Esophagus squamous epithelium (tissue), 5 donors: ENCODE measurements at regions not wholly inside any gene's neighbourhood (a gene's known extent, or its start where the extent isn't known, plus 50 kb on each side); places are given as distances from the start of the nearest gene placed in this dataset.

ENCODE experiments used
- DNase-seq: peaks from one replicate; lab custom pipeline; 2025; lab: John Stamatoyannopoulos, UW
- H3K27ac ChIP-seq, 4 donors: fragments of 200-600 bp; sonication (generic); one replicate each; pipeline ENCODE4 v1.5.1; 2016 to 2019; ENCODE audit warnings: mild to moderate bottlenecking in 1 of 4
- H3K27me3 ChIP-seq, 4 donors: fragments of 200-600 bp; sonication (generic); 1 replicate in 3 of 4; 2 replicates in 1 of 4; pipeline versions ENCODE4 v1.5.1 to v1.6.0; 2017 to 2021; ENCODE audit warnings: antibody characterized with exemption in 1 of 4
- H3K36me3 ChIP-seq, 3 donors: fragments of 200-600 bp; sonication (generic); one replicate each; pipeline ENCODE4 v1.5.1; 2016 to 2019
- H3K4me1 ChIP-seq, 3 donors: fragments of 200-600 bp; sonication (generic); one replicate each; pipeline ENCODE4 v1.5.1; 2017 to 2019
- H3K4me3 ChIP-seq, 4 donors: fragments of 200-600 bp; sonication (generic); 1 replicate in 3 of 4; 2 replicates in 1 of 4; pipeline ENCODE4 v1.5.1; 2016 to 2019; ENCODE audit warnings: mild to moderate bottlenecking in 2 of 4, moderate library complexity in 1 of 4
- H3K9me3 ChIP-seq, 3 donors: fragments of 200-600 bp; sonication (generic); one replicate each; pipeline ENCODE4 v1.5.1; 2016 to 2019
- CTCF ChIP-seq, 6 experiments: fragments of 450-650 bp in 4 of 6; fragments of 200-600 bp in 2 of 6; sonication (generic) in 2 of 6; IDR thresholded peaks; one replicate each; pipeline ENCODE4 v1.5.1; 2016 to 2019; ENCODE audit warnings: antibody characterized with exemption in 6 of 6, mild to moderate bottlenecking in 4 of 6, moderate library complexity in 4 of 6
- POLR2A ChIP-seq, 4 donors: fragments of 450-650 bp; IDR thresholded peaks; one replicate each; pipeline ENCODE4 v1.6.1; 2017; ENCODE audit warnings: antibody characterized with exemption in 4 of 4, mild to moderate bottlenecking in 4 of 4, moderate library complexity in 3 of 4
- WGBS, 2 donors: methylation state at CpG; one replicate each; pipeline ENCODE4 v1.1.5; 2018; 5-methylcytosine and 5-hydroxymethylcytosine counted together
- intact Hi-C: fragments of 100-400 bp; cut with DNase I; formaldehyde crosslinking; loops from one replicate; pipeline ENCODE4 v1.15.0; 2022
- donor health status: DM: yes; HTN: yes; CAD: no.

DNA sequence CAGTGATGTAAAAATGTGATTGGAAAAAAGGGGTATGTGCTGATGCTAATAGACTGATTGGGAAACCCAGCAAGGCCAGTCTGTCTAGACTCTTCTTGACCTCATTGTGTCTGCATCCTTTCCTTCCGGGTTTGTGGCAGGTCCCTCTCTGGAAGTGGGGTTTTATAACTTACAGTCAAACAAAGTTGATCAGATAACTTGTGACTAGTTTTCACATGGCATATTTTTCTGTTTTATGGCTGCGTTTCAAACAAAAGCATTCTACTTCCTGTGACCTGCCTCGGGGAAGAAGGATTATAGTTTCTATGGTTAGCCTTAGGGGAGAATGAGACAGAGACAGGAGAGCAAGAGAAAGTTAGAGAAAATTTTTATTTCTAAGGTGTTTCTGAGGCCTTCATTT lies 188.7 kb upstream of the HNMT start:
- H3K4me1 ChIP-seq = no peaks in the 10 kb centered on the region
- H3K36me3 ChIP-seq = no peaks in the 10 kb centered on the region
- H3K9me3 ChIP-seq = no peaks in the 10 kb centered on the region
- intact Hi-C loops = no loop called here
- no peak for DNase-seq
- 15 to 30% methylated on average over 3 of the region's 3 CpGs for WGBS, 2 donors
- H3K4me3 ChIP-seq = no peak overlapping the region
- H3K27ac ChIP-seq = no peak overlapping the region
- TF ChIP-seq CTCF (IDR thresholded peaks at IDR 0.05) = no peak
- no peak for TF ChIP-seq POLR2A (IDR thresholded peaks at IDR 0.05)
- no peaks in the 10 kb centered on the region for H3K27me3 ChIP-seq

DNA sequence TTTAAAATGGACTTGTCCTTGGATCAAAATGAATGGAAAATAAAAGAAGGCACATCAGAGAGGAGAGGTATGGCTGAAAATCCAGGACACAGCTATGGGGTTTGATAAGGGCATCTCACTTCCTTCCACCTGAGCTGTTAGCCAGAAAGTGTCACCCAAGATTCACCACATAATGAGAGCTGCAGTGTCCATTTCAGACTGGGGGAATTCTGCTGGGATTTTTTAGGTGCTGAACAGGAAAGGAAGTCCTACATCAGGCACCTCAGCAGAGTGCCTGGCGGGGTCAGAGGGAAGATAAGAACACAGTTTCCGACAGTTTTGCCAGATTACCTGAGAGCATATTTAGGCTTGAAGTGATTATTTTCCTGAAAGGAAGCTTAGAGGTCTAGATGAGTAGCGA lies 187.6 kb upstream of the HNMT start:
- Histone ChIP-seq H3K27me3 (no peaks in the 10 kb centered on the region), H3K36me3 (no peaks in the 10 kb centered on the region), H3K9me3 (no peaks in the 10 kb centered on the region), H3K4me1 (no peaks in the 10 kb centered on the region), H3K4me3 (no peak overlapping the region), H3K27ac (no peak overlapping the region)
- no peak for DNase-seq
- TF ChIP-seq POLR2A (IDR thresholded peaks at IDR 0.05) = no peak
- TF ChIP-seq CTCF (IDR thresholded peaks at IDR 0.05) = no peak
- intact Hi-C loops = no loop called here
- WGBS, 2 donors = 61 to 82% methylated on average over 3 of the region's 3 CpGs

GRCh38 chr2:137797641-137798040 lies 166.6 kb upstream of the HNMT start:
- no peak overlapping the region for H3K4me3 ChIP-seq
- DNase-seq = no peak
- H3K4me1 ChIP-seq = no peaks in the 10 kb centered on the region
- TF ChIP-seq POLR2A (IDR thresholded peaks at IDR 0.05) = no peak
- TF ChIP-seq CTCF (IDR thresholded peaks at IDR 0.05) = no peak
- no peaks in the 10 kb centered on the region for H3K27me3 ChIP-seq
- no peak overlapping the region for H3K27ac ChIP-seq
- H3K36me3 ChIP-seq = no peaks in the 10 kb centered on the region
- peaks cover 0 to 5% (median 0%) of the 10 kb centered on the region in 3 donors for H3K9me3 ChIP-seq
- intact Hi-C loops = no loop called here

- no peaks in the 10 kb centered on the region for H3K27me3 ChIP-seq
- H3K36me3 ChIP-seq = no peaks in the 10 kb centered on the region
- H3K9me3 ChIP-seq = peaks cover 0 to 5% (median 0%) of the 10 kb centered on the region in 3 donors
- intact Hi-C loops = no loop called here
- no peak overlapping the region for H3K4me3 ChIP-seq
- H3K27ac ChIP-seq = no peak overlapping the region
- H3K4me1 ChIP-seq = no peaks in the 10 kb centered on the region
- DNase-seq = no peak
- TF ChIP-seq POLR2A (IDR thresholded peaks at IDR 0.05) = no peak
- no peak for TF ChIP-seq CTCF (IDR thresholded peaks at IDR 0.05)
- WGBS, 2 donors = 80 to 84% methylated on average over 4 to 5 of the region's 5 CpGs
Observed at GRCh38 chr2:137799600-137799999, 164.7 kb upstream of the HNMT start.

- no peak overlapping the region for H3K27ac ChIP-seq
- intact Hi-C loops = no loop called here
- peaks cover 0 to 5% (median 0%) of the 10 kb centered on the region in 3 donors for H3K9me3 ChIP-seq
- no peak for DNase-seq
- H3K4me1 ChIP-seq = peaks cover 0 to 2% (median 0%) of the 10 kb centered on the region in 3 donors
- H3K36me3 ChIP-seq = no peaks in the 10 kb centered on the region
- no peak overlapping the region for H3K4me3 ChIP-seq
- TF ChIP-seq CTCF (IDR thresholded peaks at IDR 0.05) = no peak
- TF ChIP-seq POLR2A (IDR thresholded peaks at IDR 0.05) = no peak
- WGBS, 2 donors = 53 to 68% methylated on average over 2 of the region's 2 CpGs
- H3K27me3 ChIP-seq = no peaks in the 10 kb centered on the region
Observed at GRCh38 chr2:137800386-137800785, 163.9 kb upstream of the HNMT start.
